HCT116 (cell line): ENCODE measurements at regions not wholly inside any gene's neighbourhood (a gene's known extent, or its start where the extent isn't known, plus 50 kb on each side); places are given as distances from the start of the nearest gene placed in this dataset.

Experiments
- EZH2phosphoT487 ChIP-seq: fragments of 200-600 bp; IDR thresholded peaks from 2 replicates; pipeline ENCODE4 v1.6.1; 2018; ENCODE audit warnings: antibody characterized with exemption, borderline replicate concordance
- POLR2A ChIP-seq: IDR thresholded peaks from 2 replicates; pipeline ENCODE4 v1.7.0; 2011; ENCODE audit warnings: borderline replicate concordance; ENCODE audit not compliant: insufficient read depth, insufficient read length; ENCODE audit errors: extremely low read depth
- SIN3A ChIP-seq: IDR thresholded peaks from 2 replicates; pipeline ENCODE4 v1.6.1; 2012; ENCODE audit warnings: low read depth
- SRF ChIP-seq: IDR thresholded peaks from 2 replicates; pipeline ENCODE4 v1.6.1; 2012; ENCODE audit warnings: low read depth
- YY1 ChIP-seq: IDR thresholded peaks from 2 replicates; pipeline ENCODE4 v1.6.1; 2011; ENCODE audit warnings: low read length, low read depth, moderate library complexity, mild to moderate bottlenecking; ENCODE audit not compliant: insufficient replicate concordance; ENCODE audit errors: extremely low read depth
- TF ChIP-seq, protein P1 (sequence below), 3 experiments: fragments of 200-600 bp in 1 of 3; sonication (generic) in 1 of 3; IDR thresholded peaks in 2 of 3; conservative IDR thresholded peaks in 1 of 3; 2 replicates each; pipeline ENCODE4 v1.5.1; 2012 to 2017; ENCODE audit warnings: low read depth in 2 of 3, low read length in 2 of 3, antibody characterized with exemption in 1 of 3, borderline replicate concordance in 1 of 3, control low read depth in 1 of 3, mild to moderate bottlenecking in 1 of 3, mixed read lengths in 1 of 3, mixed run types in 1 of 3, moderate library complexity in 1 of 3; ENCODE audit not compliant: insufficient read depth in 1 of 3
- TF ChIP-seq, protein P2 (sequence below): IDR thresholded peaks from 2 replicates; pipeline ENCODE4 v1.6.1; 2012

DNA sequence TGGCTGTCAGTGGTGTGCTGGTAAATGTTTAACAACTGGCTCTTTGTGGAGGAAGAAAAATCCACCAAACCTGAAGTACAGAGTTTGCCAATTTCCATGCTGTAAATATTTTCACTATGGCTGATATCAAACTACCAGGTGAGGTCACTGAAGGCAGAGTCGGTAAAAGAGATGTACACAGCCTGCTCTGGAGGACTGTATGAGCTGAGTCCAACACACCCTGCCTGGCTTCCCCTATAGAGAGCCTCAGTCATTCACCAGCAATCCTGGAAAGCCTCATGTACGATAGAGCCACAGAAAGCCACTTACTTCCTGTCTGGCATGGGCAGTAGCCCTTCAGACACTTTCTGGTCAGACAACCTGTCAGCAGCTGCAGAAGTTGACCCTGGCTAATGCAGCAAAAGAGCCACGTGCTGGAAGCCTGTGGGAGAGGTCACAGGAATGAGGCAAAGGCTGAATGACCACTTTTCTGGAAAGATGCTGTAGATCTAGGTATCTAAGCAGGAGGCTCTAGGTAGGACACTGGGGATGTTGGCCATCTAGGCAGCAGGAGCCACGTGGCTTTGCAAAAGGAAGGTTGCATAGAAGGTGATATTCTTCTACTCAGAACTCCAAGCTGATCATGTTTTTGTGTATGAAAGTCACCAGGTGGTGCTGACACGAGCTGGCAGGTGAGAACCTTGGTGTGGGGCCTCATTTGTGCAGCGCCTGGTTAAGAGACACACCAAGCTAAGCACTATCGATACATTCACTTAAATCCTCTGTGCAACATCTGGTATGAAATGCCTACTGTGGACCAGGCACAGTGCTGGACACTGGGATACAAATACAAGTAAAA is 553.9 kb downstream of the VRK1 start:
- no peak for TF ChIP-seq YY1
- TF ChIP-seq, protein P1, sequence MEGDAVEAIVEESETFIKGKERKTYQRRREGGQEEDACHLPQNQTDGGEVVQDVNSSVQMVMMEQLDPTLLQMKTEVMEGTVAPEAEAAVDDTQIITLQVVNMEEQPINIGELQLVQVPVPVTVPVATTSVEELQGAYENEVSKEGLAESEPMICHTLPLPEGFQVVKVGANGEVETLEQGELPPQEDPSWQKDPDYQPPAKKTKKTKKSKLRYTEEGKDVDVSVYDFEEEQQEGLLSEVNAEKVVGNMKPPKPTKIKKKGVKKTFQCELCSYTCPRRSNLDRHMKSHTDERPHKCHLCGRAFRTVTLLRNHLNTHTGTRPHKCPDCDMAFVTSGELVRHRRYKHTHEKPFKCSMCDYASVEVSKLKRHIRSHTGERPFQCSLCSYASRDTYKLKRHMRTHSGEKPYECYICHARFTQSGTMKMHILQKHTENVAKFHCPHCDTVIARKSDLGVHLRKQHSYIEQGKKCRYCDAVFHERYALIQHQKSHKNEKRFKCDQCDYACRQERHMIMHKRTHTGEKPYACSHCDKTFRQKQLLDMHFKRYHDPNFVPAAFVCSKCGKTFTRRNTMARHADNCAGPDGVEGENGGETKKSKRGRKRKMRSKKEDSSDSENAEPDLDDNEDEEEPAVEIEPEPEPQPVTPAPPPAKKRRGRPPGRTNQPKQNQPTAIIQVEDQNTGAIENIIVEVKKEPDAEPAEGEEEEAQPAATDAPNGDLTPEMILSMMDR (IDR thresholded peaks at IDR 0.05 in 2 of 3, conservative IDR thresholded peaks at IDR 0.05 in 1 of 3; ENCODE audit: borderline replicate concordance in 1 of 3, insufficient read depth in 1 of 3, low read depth in 2 of 3, low read length in 2 of 3), result no peak
- no peak for TF ChIP-seq SIN3A
- no peak for TF ChIP-seq EZH2phosphoT487
- no peak for TF ChIP-seq SRF
- TF ChIP-seq, protein P2, sequence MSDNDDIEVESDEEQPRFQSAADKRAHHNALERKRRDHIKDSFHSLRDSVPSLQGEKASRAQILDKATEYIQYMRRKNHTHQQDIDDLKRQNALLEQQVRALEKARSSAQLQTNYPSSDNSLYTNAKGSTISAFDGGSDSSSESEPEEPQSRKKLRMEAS, result no peak
- no peak for TF ChIP-seq POLR2A
